ENCODE measurements at regions not wholly inside any gene's neighbourhood (a gene's known extent, or its start where the extent isn't known, plus 50 kb on each side); places are given as distances from the start of the nearest gene placed in this dataset.

DNA sequence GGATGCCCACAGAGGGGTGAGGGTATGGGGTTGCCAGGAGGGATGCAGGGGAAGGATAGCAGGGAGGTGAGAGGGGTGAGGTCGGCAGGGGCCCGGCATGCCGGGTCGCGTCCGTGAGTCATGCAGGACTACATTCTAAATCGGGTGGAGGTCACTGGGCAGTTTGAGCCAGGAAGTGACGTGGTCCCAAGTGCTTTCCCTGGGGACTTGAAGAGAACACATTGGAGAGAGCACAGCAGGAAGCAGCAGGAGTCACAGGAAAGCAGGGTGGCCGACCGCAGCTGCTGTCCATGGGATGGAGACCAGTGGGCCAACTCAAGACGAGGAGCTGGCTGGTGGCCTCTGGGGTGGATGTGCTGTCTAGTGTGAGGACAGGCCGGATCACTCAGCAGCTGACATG, 92.0 kb upstream of the WASF3 start:
- no peaks in the 10 kb centered on the region for H3K9me1 ChIP-seq (replicated peaks; ENCODE audit: control insufficient read depth, extremely low read depth, insufficient read depth, low read length)
- no peaks in the 10 kb centered on the region for H4K20me1 ChIP-seq (replicated peaks; ENCODE audit: control insufficient read depth, extremely low read depth, insufficient read depth, low read length)
- BruUV-seq (replicated peaks) = no TSS peak
- no peak overlapping the region for H3K4me3 ChIP-seq (replicated peaks in 1 of 3; ENCODE audit: insufficient read depth in 1 of 3, low read depth in 1 of 3, low read length in 3 of 3)
- CTCF ChIA-PET = interaction anchor here (1.4 kb wide), 1 partner anchor 233 kb away, joined by 5 read pairs; no protein-coding TSS in a partner anchor
- H2AFZ ChIP-seq (ENCODE audit: low read depth, low read length) = no peak overlapping the region
- no peaks in the 10 kb centered on the region for H3K9me3 ChIP-seq (replicated peaks; ENCODE audit: control insufficient read depth, insufficient read depth, low read length)
- TF ChIP-seq FOS (IDR thresholded peaks at IDR 0.05; ENCODE audit: borderline replicate concordance, insufficient read depth, low read length) (peak; percentile 10), JUN (IDR thresholded peaks at IDR 0.05; ENCODE audit: borderline replicate concordance, insufficient read depth, insufficient read length, low read depth) (no peak)
- H3K27ac ChIP-seq (ENCODE audit: insufficient read depth, low read depth, low read length) = no peak overlapping the region
- intact Hi-C loops (cut with micrococcal nuclease) = no loop called here
- H3K79me2 ChIP-seq (ENCODE audit: control insufficient read depth, insufficient read depth, low read length) = no peaks in the 10 kb centered on the region
- DNase-seq (ENCODE audit: low read depth, low spot score) (no peak), FAIRE-seq (no peak)
- dilution Hi-C loops (cut with MboI; ENCODE audit: extremely low pct_ligation_motif_present, low sequenced_read_pairs) = no loop called here
- POLR2A ChIA-PET = no interaction called here
- H3K4me2 ChIP-seq (ENCODE audit: insufficient read depth, low read length) = no peak overlapping the region
- no peaks in the 10 kb centered on the region for H3K36me3 ChIP-seq (ENCODE audit: control insufficient read depth in 2 of 2, extremely low read depth in 1 of 2, insufficient read depth in 2 of 2, low read length in 2 of 2)
- H3K4me1 ChIP-seq (ENCODE audit: control insufficient read depth, extremely low read depth, insufficient read depth, low read length) = no peaks in the 10 kb centered on the region
- no peak overlapping the region for H3K9ac ChIP-seq (replicated peaks; ENCODE audit: extremely low read depth, insufficient read depth, low read length)
- H3K27me3 ChIP-seq (ENCODE audit: control insufficient read depth in 2 of 2, insufficient read depth in 2 of 2, low read length in 2 of 2) = peaks cover 3 to 4% of the 10 kb centered on the region in 2 experiments

DNA sequence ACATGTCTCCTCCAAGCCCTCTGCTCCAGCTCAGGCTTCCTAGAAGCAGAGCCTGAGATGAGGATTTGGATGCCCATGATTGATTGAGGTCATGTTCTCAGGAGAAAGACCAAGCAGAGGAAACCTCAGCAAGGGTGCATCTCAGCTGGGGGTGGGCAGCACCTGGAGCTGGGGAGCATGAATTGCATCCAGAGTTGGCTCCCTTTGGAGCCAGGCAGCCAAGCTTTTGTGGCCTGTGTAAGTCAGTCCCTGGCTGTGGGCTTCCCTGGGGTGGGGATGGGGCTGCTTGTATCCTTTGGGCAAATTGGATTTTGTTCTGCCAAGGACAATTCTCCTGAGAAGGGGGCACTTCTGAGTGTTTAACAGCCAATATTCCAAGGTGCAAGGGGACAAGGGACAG, 91.5 kb upstream of the WASF3 start:
- CTCF ChIA-PET = interaction anchor here (1.4 kb wide), 1 partner anchor 233 kb away, joined by 5 read pairs; no protein-coding TSS in a partner anchor
- Histone ChIP-seq H3K4me3 (replicated peaks in 1 of 3; ENCODE audit: insufficient read depth in 1 of 3, low read depth in 1 of 3, low read length in 3 of 3) (no peak overlapping the region), H3K9me3 (replicated peaks; ENCODE audit: control insufficient read depth, insufficient read depth, low read length) (no peaks in the 10 kb centered on the region), H3K4me1 (ENCODE audit: control insufficient read depth, extremely low read depth, insufficient read depth, low read length) (no peaks in the 10 kb centered on the region), H2AFZ (ENCODE audit: low read depth, low read length) (no peak overlapping the region), H3K79me2 (ENCODE audit: control insufficient read depth, insufficient read depth, low read length) (no peaks in the 10 kb centered on the region), H3K9me1 (replicated peaks; ENCODE audit: control insufficient read depth, extremely low read depth, insufficient read depth, low read length) (no peaks in the 10 kb centered on the region), H3K27ac (ENCODE audit: insufficient read depth, low read depth, low read length) (no peak overlapping the region), H3K36me3 (ENCODE audit: control insufficient read depth in 2 of 2, extremely low read depth in 1 of 2, insufficient read depth in 2 of 2, low read length in 2 of 2) (no peaks in the 10 kb centered on the region), H3K4me2 (ENCODE audit: insufficient read depth, low read length) (no peak overlapping the region), H3K9ac (replicated peaks; ENCODE audit: extremely low read depth, insufficient read depth, low read length) (no peak overlapping the region), H3K27me3 (ENCODE audit: control insufficient read depth in 2 of 2, insufficient read depth in 2 of 2, low read length in 2 of 2) (peaks cover 3 to 4% of the 10 kb centered on the region in 2 experiments), H4K20me1 (replicated peaks; ENCODE audit: control insufficient read depth, extremely low read depth, insufficient read depth, low read length) (no peaks in the 10 kb centered on the region)
- POLR2A ChIA-PET = no interaction called here
- DNase-seq (ENCODE audit: low read depth, low spot score) (no peak), FAIRE-seq (no peak)
- intact Hi-C loops (cut with micrococcal nuclease) (no loop called here), dilution Hi-C loops (cut with MboI; ENCODE audit: extremely low pct_ligation_motif_present, low sequenced_read_pairs) (no loop called here)
- no TSS peak for BruUV-seq (replicated peaks)
- TF ChIP-seq, protein P1, sequence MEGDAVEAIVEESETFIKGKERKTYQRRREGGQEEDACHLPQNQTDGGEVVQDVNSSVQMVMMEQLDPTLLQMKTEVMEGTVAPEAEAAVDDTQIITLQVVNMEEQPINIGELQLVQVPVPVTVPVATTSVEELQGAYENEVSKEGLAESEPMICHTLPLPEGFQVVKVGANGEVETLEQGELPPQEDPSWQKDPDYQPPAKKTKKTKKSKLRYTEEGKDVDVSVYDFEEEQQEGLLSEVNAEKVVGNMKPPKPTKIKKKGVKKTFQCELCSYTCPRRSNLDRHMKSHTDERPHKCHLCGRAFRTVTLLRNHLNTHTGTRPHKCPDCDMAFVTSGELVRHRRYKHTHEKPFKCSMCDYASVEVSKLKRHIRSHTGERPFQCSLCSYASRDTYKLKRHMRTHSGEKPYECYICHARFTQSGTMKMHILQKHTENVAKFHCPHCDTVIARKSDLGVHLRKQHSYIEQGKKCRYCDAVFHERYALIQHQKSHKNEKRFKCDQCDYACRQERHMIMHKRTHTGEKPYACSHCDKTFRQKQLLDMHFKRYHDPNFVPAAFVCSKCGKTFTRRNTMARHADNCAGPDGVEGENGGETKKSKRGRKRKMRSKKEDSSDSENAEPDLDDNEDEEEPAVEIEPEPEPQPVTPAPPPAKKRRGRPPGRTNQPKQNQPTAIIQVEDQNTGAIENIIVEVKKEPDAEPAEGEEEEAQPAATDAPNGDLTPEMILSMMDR (IDR thresholded peaks at IDR 0.05; ENCODE audit: extremely low read depth in 1 of 2, insufficient read depth in 1 of 2, low read depth in 1 of 2, low read length in 2 of 2) = no peak
- TF ChIP-seq, protein P2, sequence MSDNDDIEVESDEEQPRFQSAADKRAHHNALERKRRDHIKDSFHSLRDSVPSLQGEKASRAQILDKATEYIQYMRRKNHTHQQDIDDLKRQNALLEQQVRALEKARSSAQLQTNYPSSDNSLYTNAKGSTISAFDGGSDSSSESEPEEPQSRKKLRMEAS (IDR thresholded peaks at IDR 0.05; ENCODE audit: insufficient read depth, insufficient read length) = no peak
- no peak for TF ChIP-seq MYC (IDR thresholded peaks at IDR 0.05; ENCODE audit: low read depth, low read length)
- TF ChIP-seq POLR2AphosphoS5 (IDR thresholded peaks at IDR 0.05; ENCODE audit: insufficient read depth, low read depth, low read length) = no peak
- no peak for TF ChIP-seq EZH2 (IDR thresholded peaks at IDR 0.05; ENCODE audit: borderline replicate concordance, low read depth, low read length, severe bottlenecking)

All from endothelial cell of umbilical vein (primary cell).